Activated T-helper 2 cell treated with anti-CD3 and anti-CD28 coated beads, Interferon-gamma antibody, Interleukin-2, Interleukin-4, amounts not matched to agents 10 μg/mL and 5 μg/mL and 100 μg/mL, durations not matched to agents 14 hours and 24 hours and 36 hours (primary cell): ENCODE measurements at regions not wholly inside any gene's neighbourhood (a gene's known extent, or its start where the extent isn't known, plus 50 kb on each side); places are given as distances from the start of the nearest gene placed in this dataset.

Source experiments
- DNase-seq: peaks from one replicate; pipeline ENCODE4 v3.0.0; 2021; ENCODE audit warnings: low spot score
- H3K27ac Mint-ChIP-seq: one replicate; pipeline ENCODE4 v1.8.0; 2021; ENCODE audit warnings: mixed read lengths
- H3K27me3 Mint-ChIP-seq: one replicate; pipeline ENCODE4 v1.8.0; 2021; ENCODE audit warnings: low read depth, mixed read lengths
- H3K36me3 Mint-ChIP-seq: one replicate; pipeline ENCODE4 v1.8.0; 2021; ENCODE audit warnings: low read depth, mixed read lengths
- H3K4me1 Mint-ChIP-seq: one replicate; pipeline ENCODE4 v1.8.0; 2021; ENCODE audit warnings: low read depth, mixed read lengths
- H3K4me3 Mint-ChIP-seq: one replicate; pipeline ENCODE4 v1.8.0; 2021; ENCODE audit warnings: low read depth, mild to moderate bottlenecking, moderate library complexity, mixed read lengths
- H3K9me3 Mint-ChIP-seq: one replicate; pipeline ENCODE4 v1.8.0; 2021; ENCODE audit warnings: mixed read lengths
- intact Hi-C: fragments of 100-400 bp; cut with micrococcal nuclease; formaldehyde crosslinking; loops from one replicate; pipeline ENCODE4 v1.15.1; 2023

DNA sequence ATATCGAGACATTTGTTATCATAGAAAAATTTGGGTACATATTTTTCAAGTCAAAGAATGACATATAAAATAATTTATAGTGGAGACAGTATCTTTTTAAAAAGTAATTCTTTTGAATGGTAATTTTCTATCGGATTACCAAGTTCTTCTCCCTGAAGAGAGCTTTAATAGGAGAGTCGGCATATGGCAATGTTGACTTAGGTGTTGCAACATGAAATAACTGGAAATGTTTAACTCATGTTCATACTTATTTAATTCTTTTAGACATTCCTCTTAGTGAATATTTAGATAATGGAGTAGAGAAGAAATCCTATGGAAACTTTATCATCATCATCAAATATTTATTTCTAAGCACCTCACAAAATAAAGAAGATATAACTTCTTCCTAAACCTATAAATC is 118.2 kb upstream of the CTNND2 start:
- Mint-ChIP-seq H3K27ac (no peak overlapping the region), H3K4me1 (no peaks in the 10 kb centered on the region), H3K4me3 (no peak overlapping the region), H3K9me3 (peaks cover 7% of the 10 kb centered on the region), H3K36me3 (no peaks in the 10 kb centered on the region), H3K27me3 (no peaks in the 10 kb centered on the region)
- DNase-seq, result no peak
- intact Hi-C loops, result no loop called here

GRCh38 chr5:12019306-12019705 is 115.1 kb upstream of the CTNND2 start:
- Mint-ChIP-seq H3K36me3 (no peaks in the 10 kb centered on the region), H3K4me1 (no peaks in the 10 kb centered on the region), H3K4me3 (no peak overlapping the region), H3K9me3 (no peaks in the 10 kb centered on the region), H3K27me3 (no peaks in the 10 kb centered on the region), H3K27ac (no peak overlapping the region)
- intact Hi-C loops, result no loop called here
- DNase-seq, result no peak

DNA sequence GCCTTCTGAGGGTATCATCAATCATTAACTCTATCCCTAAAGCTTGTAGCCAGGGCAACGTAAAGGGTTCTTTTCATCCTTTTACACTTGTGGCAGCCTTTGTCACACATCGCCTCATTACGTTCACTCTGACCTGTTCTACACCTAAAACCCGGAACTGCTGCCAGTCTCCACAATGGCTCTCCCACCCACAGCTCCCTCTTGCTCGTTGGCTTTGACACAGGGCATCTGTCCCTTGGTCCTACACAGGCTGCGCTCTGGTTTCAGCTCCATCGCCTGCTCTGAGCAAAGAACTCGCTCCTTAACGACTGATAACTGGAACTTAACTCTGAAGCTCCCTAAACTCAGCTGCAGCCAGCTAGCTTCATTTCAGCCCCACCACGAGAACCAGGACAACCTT is 112.8 kb upstream of the CTNND2 start:
- Mint-ChIP-seq H3K9me3 (no peaks in the 10 kb centered on the region), H3K27me3 (no peaks in the 10 kb centered on the region), H3K36me3 (no peaks in the 10 kb centered on the region), H3K4me1 (no peaks in the 10 kb centered on the region), H3K27ac (no peak overlapping the region), H3K4me3 (no peak overlapping the region)
- no peak for DNase-seq
- intact Hi-C loops, result no loop called here

GRCh38 chr5:12016159-12016746 is 112.0 kb upstream of the CTNND2 start:
- Mint-ChIP-seq H3K27me3 (no peaks in the 10 kb centered on the region), H3K4me1 (no peaks in the 10 kb centered on the region), H3K9me3 (no peaks in the 10 kb centered on the region), H3K36me3 (no peaks in the 10 kb centered on the region), H3K4me3 (no peak overlapping the region), H3K27ac (no peak overlapping the region)
- DNase-seq, result no peak
- intact Hi-C loops, result no loop called here

DNA sequence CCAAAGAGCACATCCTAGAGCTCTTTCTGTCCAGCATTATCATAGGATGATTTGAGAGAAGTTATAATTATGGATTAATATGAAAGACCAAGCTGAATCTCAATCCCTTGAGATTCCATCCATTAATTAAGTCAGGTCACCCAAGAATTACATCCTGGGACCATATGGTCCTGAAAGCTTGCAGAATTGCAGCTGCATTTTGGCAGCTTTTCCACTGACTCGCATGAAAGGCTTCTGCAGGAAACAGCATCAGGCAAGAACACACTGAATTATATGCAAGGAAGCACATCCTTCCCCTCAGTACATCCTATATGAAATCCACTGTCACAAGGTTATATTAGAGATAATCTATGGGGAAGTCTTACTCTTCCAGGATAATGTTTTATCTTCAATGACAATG is 109.1 kb upstream of the CTNND2 start:
- H3K9me3 Mint-ChIP-seq, result peaks cover 8% of the 10 kb centered on the region
- no peak overlapping the region for H3K4me3 Mint-ChIP-seq
- H3K4me1 Mint-ChIP-seq, result no peaks in the 10 kb centered on the region
- no peak overlapping the region for H3K27ac Mint-ChIP-seq
- no peaks in the 10 kb centered on the region for H3K36me3 Mint-ChIP-seq
- no peak for DNase-seq
- H3K27me3 Mint-ChIP-seq, result no peaks in the 10 kb centered on the region
- intact Hi-C loops, result no loop called here

- H3K36me3 Mint-ChIP-seq, result no peaks in the 10 kb centered on the region
- DNase-seq, result no peak
- peaks cover 9% of the 10 kb centered on the region for H3K9me3 Mint-ChIP-seq
- H3K4me1 Mint-ChIP-seq, result no peaks in the 10 kb centered on the region
- H3K27ac Mint-ChIP-seq, result no peak overlapping the region
- no peak overlapping the region for H3K4me3 Mint-ChIP-seq
- intact Hi-C loops, result no loop called here
- H3K27me3 Mint-ChIP-seq, result no peaks in the 10 kb centered on the region
Observed at GRCh38 chr5:12003680-12004079, 99.4 kb upstream of the CTNND2 start.

DNA sequence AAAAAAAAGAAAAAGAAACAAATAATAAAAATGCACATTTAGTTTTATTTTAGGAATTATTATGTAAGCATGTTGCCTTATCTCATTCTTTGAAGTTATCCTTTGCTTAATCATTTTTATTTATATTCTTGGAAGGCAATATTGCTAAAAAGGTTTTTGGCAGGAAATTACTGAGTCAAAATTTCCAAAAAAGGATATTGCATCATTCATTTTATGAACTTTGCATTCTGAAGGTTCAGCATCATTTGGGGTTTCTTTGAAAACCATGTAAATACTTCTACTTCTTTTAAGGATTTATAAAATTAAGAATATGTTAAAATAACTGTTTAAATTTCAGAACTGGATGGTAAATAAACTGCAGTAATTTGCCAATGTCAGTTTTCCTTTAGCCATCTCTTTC is 94.2 kb upstream of the CTNND2 start:
- no peak for DNase-seq
- Mint-ChIP-seq H3K27me3 (no peaks in the 10 kb centered on the region), H3K4me3 (no peak overlapping the region), H3K27ac (no peak overlapping the region), H3K4me1 (no peaks in the 10 kb centered on the region), H3K9me3 (peaks cover 22% of the 10 kb centered on the region), H3K36me3 (no peaks in the 10 kb centered on the region)
- intact Hi-C loops, result no loop called here

DNA sequence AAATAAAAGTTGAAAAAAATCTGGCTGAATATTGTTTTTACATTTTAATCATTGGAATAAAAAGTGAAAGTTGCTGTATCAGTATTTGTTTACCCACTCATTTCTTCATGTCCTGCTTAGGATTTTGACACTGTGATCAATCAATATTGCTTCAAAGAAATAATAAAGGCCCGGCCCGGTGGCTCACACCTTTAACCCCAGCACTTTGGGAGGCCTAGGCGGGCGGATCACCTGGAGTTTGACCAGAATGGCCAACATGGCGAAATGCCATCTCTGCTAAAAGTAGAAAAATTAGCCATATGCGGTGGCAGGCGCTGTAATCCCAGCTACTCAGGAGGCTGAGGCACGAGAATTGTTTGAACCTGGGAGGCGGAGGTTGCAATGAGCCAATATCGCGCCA is 93.7 kb upstream of the CTNND2 start:
- no peak overlapping the region for H3K4me3 Mint-ChIP-seq
- no peak for DNase-seq
- no peaks in the 10 kb centered on the region for H3K27me3 Mint-ChIP-seq
- intact Hi-C loops, result no loop called here
- no peak overlapping the region for H3K27ac Mint-ChIP-seq
- H3K36me3 Mint-ChIP-seq, result no peaks in the 10 kb centered on the region
- H3K9me3 Mint-ChIP-seq, result peaks cover 22% of the 10 kb centered on the region
- H3K4me1 Mint-ChIP-seq, result no peaks in the 10 kb centered on the region

DNA sequence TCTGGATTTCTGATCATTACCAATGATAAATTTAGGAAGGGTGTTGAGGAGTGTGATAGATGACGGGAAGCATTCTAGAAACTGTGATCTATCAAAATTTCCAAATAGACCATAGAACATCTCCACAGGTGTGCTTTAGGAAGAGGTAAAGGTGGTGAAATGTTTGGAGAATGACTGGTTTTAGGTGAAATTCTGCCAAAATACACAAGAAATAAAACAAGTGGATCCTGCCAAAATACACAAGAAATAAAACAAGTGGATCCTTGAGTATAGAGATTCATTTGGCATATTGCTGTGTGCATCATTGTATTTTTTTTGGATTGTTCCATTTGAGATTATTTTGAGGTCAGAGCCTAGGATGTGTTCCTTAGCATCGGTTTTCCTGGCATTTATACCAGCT is 88.3 kb upstream of the CTNND2 start:
- H3K27ac Mint-ChIP-seq, result no peak overlapping the region
- no peaks in the 10 kb centered on the region for H3K4me1 Mint-ChIP-seq
- intact Hi-C loops, result no loop called here
- no peaks in the 10 kb centered on the region for H3K36me3 Mint-ChIP-seq
- no peak for DNase-seq
- H3K4me3 Mint-ChIP-seq, result no peak overlapping the region
- H3K9me3 Mint-ChIP-seq, result peaks cover 22% of the 10 kb centered on the region
- no peaks in the 10 kb centered on the region for H3K27me3 Mint-ChIP-seq

GRCh38 chr5:11985993-11986392 is 81.7 kb upstream of the CTNND2 start:
- no peak for DNase-seq
- no peaks in the 10 kb centered on the region for H3K27me3 Mint-ChIP-seq
- H3K9me3 Mint-ChIP-seq, result peaks cover 13% of the 10 kb centered on the region
- intact Hi-C loops, result no loop called here
- no peak overlapping the region for H3K27ac Mint-ChIP-seq
- no peak overlapping the region for H3K4me3 Mint-ChIP-seq
- H3K4me1 Mint-ChIP-seq, result no peaks in the 10 kb centered on the region
- no peaks in the 10 kb centered on the region for H3K36me3 Mint-ChIP-seq

- H3K27me3 Mint-ChIP-seq, result no peaks in the 10 kb centered on the region
- intact Hi-C loops, result no loop called here
- H3K27ac Mint-ChIP-seq, result no peak overlapping the region
- no peak overlapping the region for H3K4me3 Mint-ChIP-seq
- no peak for DNase-seq
- no peaks in the 10 kb centered on the region for H3K4me1 Mint-ChIP-seq
- no peaks in the 10 kb centered on the region for H3K36me3 Mint-ChIP-seq
- H3K9me3 Mint-ChIP-seq, result peaks cover 13% of the 10 kb centered on the region
Observed at GRCh38 chr5:11984196-11984595, 80.0 kb upstream of the CTNND2 start.

GRCh38 chr5:11981986-11982385 is 77.7 kb upstream of the CTNND2 start:
- no peak overlapping the region for H3K4me3 Mint-ChIP-seq
- intact Hi-C loops, result no loop called here
- H3K27ac Mint-ChIP-seq, result no peak overlapping the region
- DNase-seq, result no peak
- no peaks in the 10 kb centered on the region for H3K36me3 Mint-ChIP-seq
- no peaks in the 10 kb centered on the region for H3K27me3 Mint-ChIP-seq
- H3K9me3 Mint-ChIP-seq, result peaks cover 13% of the 10 kb centered on the region
- H3K4me1 Mint-ChIP-seq, result no peaks in the 10 kb centered on the region

- H3K27ac Mint-ChIP-seq, result no peak overlapping the region
- DNase-seq, result no peak
- H3K27me3 Mint-ChIP-seq, result no peaks in the 10 kb centered on the region
- no peaks in the 10 kb centered on the region for H3K4me1 Mint-ChIP-seq
- intact Hi-C loops, result no loop called here
- peaks cover 9% of the 10 kb centered on the region for H3K9me3 Mint-ChIP-seq
- H3K36me3 Mint-ChIP-seq, result no peaks in the 10 kb centered on the region
- H3K4me3 Mint-ChIP-seq, result no peak overlapping the region
Observed at GRCh38 chr5:11977904-11978303, 73.7 kb upstream of the CTNND2 start.

DNA sequence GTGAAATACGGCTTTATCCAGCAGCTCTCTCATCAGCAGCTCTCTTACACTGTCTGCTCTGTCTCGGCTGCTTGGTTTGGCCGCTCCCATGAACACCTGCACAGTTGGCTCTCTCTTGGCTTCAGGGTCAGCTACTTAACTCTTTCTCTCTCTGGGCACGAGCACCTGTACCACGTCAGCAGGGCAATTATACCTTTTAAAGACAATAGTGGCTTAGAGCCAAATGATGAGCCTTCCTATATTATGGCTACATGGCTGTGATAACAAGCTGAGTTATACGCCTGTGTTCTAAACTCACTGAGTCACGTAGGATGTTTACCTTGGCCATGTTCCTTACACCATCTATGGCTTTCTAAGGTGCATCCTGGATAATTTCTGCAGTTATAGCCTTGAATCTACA is 69.2 kb upstream of the CTNND2 start:
- no peak overlapping the region for H3K4me3 Mint-ChIP-seq
- no peak for DNase-seq
- intact Hi-C loops, result no loop called here
- peaks cover 16% of the 10 kb centered on the region for H3K9me3 Mint-ChIP-seq
- H3K27ac Mint-ChIP-seq, result no peak overlapping the region
- H3K36me3 Mint-ChIP-seq, result no peaks in the 10 kb centered on the region
- H3K27me3 Mint-ChIP-seq, result no peaks in the 10 kb centered on the region
- no peaks in the 10 kb centered on the region for H3K4me1 Mint-ChIP-seq
